HEK293 (cell line): ENCODE measurements at regions not wholly inside any gene's neighbourhood (a gene's known extent, or its start where the extent isn't known, plus 50 kb on each side); places are given as distances from the start of the nearest gene placed in this dataset.

ENCODE experiments used
- CTCF ChIA-PET: fragments of 350-600 bp; formaldehyde crosslinking; extraction: SDS; loops from one replicate; lab custom pipeline; 2021; ENCODE audit warnings: antibody characterized with exemption; lab: Yijun Ruan, JAX
- POLR2A ChIA-PET: fragments of 300-600 bp; formaldehyde crosslinking; extraction: SDS; loops from one replicate; lab custom pipeline; 2020; ENCODE audit warnings: antibody characterized with exemption, inconsistent platforms; lab: Yijun Ruan, JAX
- H3K27ac ChIP-seq: fragments of 200-500 bp; sonication (Bioruptor generic); 2 replicates; pipeline ENCODE4 v1.5.1; 2014; ENCODE audit warnings: low read depth, low read length, control low read depth, inconsistent platforms; ENCODE audit errors: extremely low read depth
- H3K36me3 ChIP-seq, 2 experiments: fragments of 200-500 bp in 1 of 2; sonication (Bioruptor generic) in 1 of 2; 1 replicate in 1 of 2; 2 replicates in 1 of 2; pipeline ENCODE4 v1.5.1; 2014 to 2017; ENCODE audit warnings: inconsistent platforms in 2 of 2, low read length in 2 of 2; ENCODE audit not compliant: control insufficient read depth in 2 of 2, insufficient read depth in 1 of 2
- H3K4me1 ChIP-seq: fragments of 200-500 bp; sonication (Bioruptor generic); 2 replicates; pipeline ENCODE4 v1.5.1; 2014; ENCODE audit warnings: mild to moderate bottlenecking, low read length, inconsistent platforms; ENCODE audit not compliant: control insufficient read depth, insufficient read depth
- H3K4me3 ChIP-seq: 2 replicates; pipeline ENCODE4 v1.5.1; 2011; ENCODE audit warnings: low read depth, mild to moderate bottlenecking, control low read depth, low read length, moderate library complexity
- H3K9me3 ChIP-seq: fragments of 200-500 bp; sonication (Bioruptor generic); 2 replicates; pipeline ENCODE4 v1.5.1; 2014; ENCODE audit warnings: low read depth, low read length, inconsistent platforms; ENCODE audit not compliant: control insufficient read depth, insufficient read depth
- BCL11A ChIP-seq: fragments of 450-650 bp; formaldehyde crosslinking; IDR thresholded peaks from 2 replicates; pipeline ENCODE4 v1.5.1; 2016; ENCODE audit warnings: low read depth, missing biosample characterization, missing genetic modification characterization
- GLIS2 ChIP-seq: fragments of 450-650 bp; formaldehyde crosslinking; IDR thresholded peaks from 2 replicates; pipeline ENCODE4 v1.5.1; 2016; ENCODE audit warnings: missing biosample characterization, missing genetic modification characterization
- RBAK ChIP-seq: fragments of 450-650 bp; formaldehyde crosslinking; IDR thresholded peaks from 2 replicates; pipeline ENCODE4 v1.5.1; 2016; ENCODE audit warnings: missing biosample characterization, missing genetic modification characterization
- SP3 ChIP-seq: fragments of 450-650 bp; formaldehyde crosslinking; IDR thresholded peaks from 2 replicates; pipeline ENCODE4 v1.5.1; 2016; ENCODE audit warnings: missing biosample characterization, missing genetic modification characterization
- WT1 ChIP-seq: fragments of 450-650 bp; formaldehyde crosslinking; IDR thresholded peaks from 2 replicates; pipeline ENCODE4 v1.5.1; 2016; ENCODE audit warnings: missing biosample characterization, missing genetic modification characterization
- ZBTB10 ChIP-seq: fragments of 450-650 bp; formaldehyde crosslinking; IDR thresholded peaks from 2 replicates; pipeline ENCODE4 v1.5.1; 2016; ENCODE audit warnings: missing biosample characterization, missing genetic modification characterization
- ZBTB6 ChIP-seq: fragments of 450-650 bp; formaldehyde crosslinking; IDR thresholded peaks from 2 replicates; pipeline ENCODE4 v1.5.1; 2017; ENCODE audit warnings: missing biosample characterization, missing genetic modification characterization
- ZNF157 ChIP-seq: fragments of 450-650 bp; formaldehyde crosslinking; IDR thresholded peaks from 2 replicates; pipeline ENCODE4 v1.5.1; 2016; ENCODE audit warnings: missing biosample characterization, missing genetic modification characterization
- ZNF16 ChIP-seq: fragments of 450-650 bp; formaldehyde crosslinking; IDR thresholded peaks from 2 replicates; pipeline ENCODE4 v1.5.1; 2016; ENCODE audit warnings: low read depth, missing biosample characterization, missing genetic modification characterization
- ZNF280C ChIP-seq: fragments of 450-650 bp; formaldehyde crosslinking; IDR thresholded peaks from 2 replicates; pipeline ENCODE4 v1.5.1; 2016; ENCODE audit warnings: missing biosample characterization, missing genetic modification characterization
- ZNF324 ChIP-seq: fragments of 450-650 bp; formaldehyde crosslinking; IDR thresholded peaks from 2 replicates; pipeline ENCODE4 v1.5.1; 2016; ENCODE audit warnings: missing biosample characterization, missing genetic modification characterization
- ZNF510 ChIP-seq: fragments of 450-650 bp; formaldehyde crosslinking; IDR thresholded peaks from 2 replicates; pipeline ENCODE4 v1.5.1; 2018; ENCODE audit warnings: mild to moderate bottlenecking, missing genetic modification characterization, missing biosample characterization; ENCODE audit not compliant: insufficient replicate concordance
- ZNF585B ChIP-seq: fragments of 450-650 bp; formaldehyde crosslinking; IDR thresholded peaks from 2 replicates; pipeline ENCODE4 v1.5.1; 2016; ENCODE audit warnings: missing biosample characterization, missing genetic modification characterization
- ZNF692 ChIP-seq: fragments of 450-650 bp; formaldehyde crosslinking; IDR thresholded peaks from 2 replicates; pipeline ENCODE4 v1.5.1; 2016; ENCODE audit warnings: missing biosample characterization, missing genetic modification characterization
- ZNF704 ChIP-seq: fragments of 450-650 bp; formaldehyde crosslinking; IDR thresholded peaks from 2 replicates; pipeline ENCODE4 v1.5.1; 2016; ENCODE audit warnings: missing biosample characterization, missing genetic modification characterization
- ZNF785 ChIP-seq: fragments of 450-650 bp; formaldehyde crosslinking; IDR thresholded peaks from 2 replicates; pipeline ENCODE4 v1.5.1; 2016; ENCODE audit warnings: missing biosample characterization, missing genetic modification characterization
- TF ChIP-seq, protein P1 (sequence below): fragments of 450-650 bp; formaldehyde crosslinking; IDR thresholded peaks from 2 replicates; pipeline ENCODE4 v1.5.1; 2016; ENCODE audit warnings: missing biosample characterization, missing genetic modification characterization, low read depth

GRCh38 chr22:27310966-27311697 lies 490.4 kb downstream of the MN1 start (continued):
- TF ChIP-seq ZBTB6 (no peak), ZNF280C (no peak), ZNF510 (tag by site-specific recombination) (no peak), ZNF324 (tag by site-specific recombination) (no peak), RBAK (no peak), BCL11A (tag by site-specific recombination) (no peak), WT1 (no peak)

DNA sequence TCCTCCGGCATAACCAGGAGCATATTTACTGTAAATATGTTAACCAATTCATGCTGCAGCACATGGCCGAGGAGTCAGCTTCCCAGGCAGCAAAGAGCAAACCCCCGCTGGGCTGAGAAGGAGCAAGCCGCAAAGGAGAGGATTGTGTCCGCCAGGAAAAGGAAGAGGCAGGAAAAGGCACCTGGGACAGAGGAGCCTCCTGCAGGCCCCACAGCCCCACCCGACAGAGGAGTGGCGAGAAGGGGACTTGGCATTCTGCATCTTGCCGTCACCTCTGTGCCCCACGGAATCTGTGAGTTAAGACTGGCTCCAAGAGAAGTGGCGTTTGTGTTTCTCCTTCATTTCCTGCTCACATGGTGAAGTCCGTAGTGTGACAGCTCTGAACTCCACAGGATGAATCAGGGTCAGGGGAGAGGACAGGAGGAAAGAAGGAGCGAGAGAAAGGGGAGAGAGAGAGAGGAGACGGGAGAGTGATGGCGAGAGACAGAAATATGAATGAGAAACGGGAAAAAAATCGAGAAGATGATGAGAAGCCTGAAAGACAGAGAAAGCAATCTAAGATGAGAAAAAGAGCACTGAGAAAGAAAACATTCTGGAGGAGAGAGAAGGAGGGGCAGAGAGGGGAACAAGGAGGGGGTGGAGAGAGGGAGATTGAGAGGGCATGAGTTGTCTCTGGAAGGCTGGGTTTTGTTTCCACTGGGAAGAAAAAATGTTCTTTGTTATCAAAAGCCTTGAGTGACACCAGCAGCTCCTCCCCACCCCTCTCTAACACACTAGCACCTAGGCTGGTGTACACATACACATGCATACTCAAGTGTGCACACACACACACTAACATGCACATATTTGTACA lies 489.6 kb downstream of the MN1 start:
- Histone ChIP-seq H3K4me1 (no peaks in the 10 kb centered on the region), H3K36me3 (no peaks in the 10 kb centered on the region), H3K9me3 (no peaks in the 10 kb centered on the region), H3K27ac (no peak overlapping the region), H3K4me3 (no peak overlapping the region)
- POLR2A ChIA-PET = no interaction called here
- TF ChIP-seq ZNF785 (tag by site-specific recombination) = no peak
- TF ChIP-seq ZNF585B = no peak
- no peak for TF ChIP-seq GLIS2 (tag by site-specific recombination)
- TF ChIP-seq ZBTB10 = no peak
- no peak for TF ChIP-seq ZNF692 (tag by site-specific recombination)
- TF ChIP-seq SP3 = no peak
- TF ChIP-seq ZNF157 = no peak
- TF ChIP-seq ZNF16 = no peak
- TF ChIP-seq ZNF704 (tag by site-specific recombination) = no peak
- TF ChIP-seq, protein P1, sequence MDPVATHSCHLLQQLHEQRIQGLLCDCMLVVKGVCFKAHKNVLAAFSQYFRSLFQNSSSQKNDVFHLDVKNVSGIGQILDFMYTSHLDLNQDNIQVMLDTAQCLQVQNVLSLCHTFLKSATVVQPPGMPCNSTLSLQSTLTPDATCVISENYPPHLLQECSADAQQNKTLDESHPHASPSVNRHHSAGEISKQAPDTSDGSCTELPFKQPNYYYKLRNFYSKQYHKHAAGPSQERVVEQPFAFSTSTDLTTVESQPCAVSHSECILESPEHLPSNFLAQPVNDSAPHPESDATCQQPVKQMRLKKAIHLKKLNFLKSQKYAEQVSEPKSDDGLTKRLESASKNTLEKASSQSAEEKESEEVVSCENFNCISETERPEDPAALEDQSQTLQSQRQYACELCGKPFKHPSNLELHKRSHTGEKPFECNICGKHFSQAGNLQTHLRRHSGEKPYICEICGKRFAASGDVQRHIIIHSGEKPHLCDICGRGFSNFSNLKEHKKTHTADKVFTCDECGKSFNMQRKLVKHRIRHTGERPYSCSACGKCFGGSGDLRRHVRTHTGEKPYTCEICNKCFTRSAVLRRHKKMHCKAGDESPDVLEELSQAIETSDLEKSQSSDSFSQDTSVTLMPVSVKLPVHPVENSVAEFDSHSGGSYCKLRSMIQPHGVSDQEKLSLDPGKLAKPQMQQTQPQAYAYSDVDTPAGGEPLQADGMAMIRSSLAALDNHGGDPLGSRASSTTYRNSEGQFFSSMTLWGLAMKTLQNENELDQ (tag by site-specific recombination) = no peak
- CTCF ChIA-PET = interaction anchor here (0.7 kb wide), 1 partner anchor 292 kb away, joined by 3 read pairs; no protein-coding TSS in a partner anchor
